Lung microvascular endothelial cell (primary cell): ENCODE measurements at regions not wholly inside any gene's neighbourhood (a gene's known extent, or its start where the extent isn't known, plus 50 kb on each side); places are given as distances from the start of the nearest gene placed in this dataset.

Experiments
- DNase-seq, 2 donors: peaks; one replicate each; pipeline versions ENCODE4 v3.0.0 to v3.0.0-alpha.2; 2010; ENCODE audit warnings: low read depth in 2 of 2

DNA sequence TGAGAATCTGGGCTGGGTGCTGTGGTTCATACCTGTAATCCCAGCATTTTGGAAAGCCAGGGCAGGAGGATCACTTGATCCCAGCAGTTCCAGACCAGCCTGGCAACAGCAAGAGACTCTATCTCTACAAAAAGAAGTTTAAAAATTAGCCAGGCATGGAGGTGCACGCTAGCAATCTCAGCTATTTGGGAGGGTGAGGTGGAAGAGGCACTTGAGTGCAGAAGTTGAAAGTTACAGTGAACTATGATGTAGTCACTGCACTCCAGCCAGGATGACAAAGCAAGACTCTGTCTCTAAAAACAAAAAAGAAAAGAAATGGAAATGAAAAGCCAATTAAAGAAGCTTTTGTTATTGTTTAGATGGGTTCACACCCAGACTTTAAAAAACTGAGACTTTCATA lies 131.6 kb upstream of the RASA1 start:
- no peak for DNase-seq

DNA sequence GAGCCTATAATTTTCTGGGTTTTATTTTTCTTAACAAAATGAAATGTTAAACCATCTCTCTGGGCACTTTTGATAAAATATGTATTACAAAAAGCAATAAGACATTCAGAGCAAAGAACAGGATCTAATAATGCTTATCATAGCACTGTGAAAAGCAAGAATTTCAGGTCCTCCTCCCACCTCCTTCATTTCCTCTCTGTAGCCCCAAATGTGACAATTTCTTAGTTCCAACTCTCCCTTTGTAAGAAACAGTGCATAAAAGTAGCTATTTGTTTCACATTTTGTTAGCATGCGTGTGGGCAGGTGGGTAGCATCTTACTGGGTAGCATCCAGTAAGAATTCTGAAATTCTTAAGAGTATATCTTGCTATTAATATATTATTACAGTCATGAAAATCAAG lies 130.9 kb upstream of the RASA1 start:
- no peak for DNase-seq

DNA sequence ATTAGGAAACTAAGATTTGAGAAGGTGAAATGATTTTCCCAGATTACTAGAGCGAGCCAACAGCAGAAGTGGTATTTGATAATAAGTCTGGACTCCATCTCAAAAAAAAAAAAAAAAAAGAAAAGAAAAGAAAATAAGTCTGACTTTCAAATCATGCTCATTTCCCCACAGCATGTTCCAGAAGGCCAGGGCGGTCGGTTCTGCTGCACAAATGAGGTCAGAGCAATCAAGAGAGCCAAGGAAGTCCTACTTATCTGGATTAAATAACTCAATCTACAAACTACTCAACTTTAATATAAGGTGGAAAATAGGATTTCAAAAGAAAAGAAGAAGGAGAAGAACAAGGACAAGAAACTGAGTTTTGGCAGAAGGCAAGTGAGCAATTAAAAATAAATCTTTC lies 130.4 kb upstream of the RASA1 start:
- no peak for DNase-seq

DNA sequence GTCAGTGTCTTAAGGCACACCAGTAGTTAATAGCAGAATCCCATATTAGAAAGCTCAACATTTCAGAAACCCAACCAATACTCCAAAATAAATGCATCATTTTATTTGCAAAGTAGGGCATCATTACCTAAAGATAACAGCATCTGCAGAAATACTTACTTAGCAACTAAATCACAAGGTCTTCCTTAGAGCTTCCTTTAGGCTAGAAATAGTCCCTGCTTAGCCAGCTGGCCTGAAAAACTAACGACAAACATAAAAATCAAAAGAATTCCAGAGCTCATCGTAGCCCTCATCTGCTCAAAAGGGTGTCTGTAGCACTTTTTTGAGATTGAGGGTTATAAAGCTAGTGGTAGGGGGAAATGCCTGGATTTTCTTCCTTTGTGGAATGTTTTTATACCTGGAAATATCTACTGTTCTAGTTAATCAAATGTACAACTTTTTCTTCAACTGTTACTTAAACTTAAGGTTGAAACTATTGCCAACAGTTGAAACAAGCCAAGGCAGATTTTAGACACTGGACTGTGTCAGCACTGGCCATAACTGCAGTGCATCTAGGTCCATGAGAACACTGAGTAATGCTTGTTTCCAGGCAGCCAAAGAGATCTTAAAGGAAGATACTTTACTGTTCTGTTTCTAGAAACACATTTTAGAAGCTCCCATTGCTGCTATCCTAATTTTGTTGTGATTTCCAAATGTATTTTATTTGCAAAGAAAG lies 129.4 kb upstream of the RASA1 start:
- no peak for DNase-seq

DNA sequence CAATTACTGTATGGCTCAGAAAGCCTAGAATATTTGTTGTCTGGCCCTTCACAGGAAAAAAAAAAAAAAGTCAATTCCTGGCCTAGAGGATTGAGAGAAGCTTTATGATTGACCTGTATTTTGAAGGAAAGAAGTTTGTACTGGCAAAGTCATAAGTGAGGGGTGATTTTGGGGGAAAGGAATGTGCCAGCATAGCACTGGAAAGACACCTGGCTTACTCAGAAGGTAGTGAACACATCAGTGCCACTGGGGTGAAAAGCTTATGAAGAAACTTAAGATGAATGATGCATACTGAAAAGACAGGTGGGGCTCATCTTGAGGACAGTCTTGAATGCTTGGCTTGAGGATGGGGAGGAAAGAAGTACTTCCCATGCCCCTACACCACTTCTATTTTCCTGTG lies 127.9 kb upstream of the RASA1 start:
- no peak for DNase-seq

DNA sequence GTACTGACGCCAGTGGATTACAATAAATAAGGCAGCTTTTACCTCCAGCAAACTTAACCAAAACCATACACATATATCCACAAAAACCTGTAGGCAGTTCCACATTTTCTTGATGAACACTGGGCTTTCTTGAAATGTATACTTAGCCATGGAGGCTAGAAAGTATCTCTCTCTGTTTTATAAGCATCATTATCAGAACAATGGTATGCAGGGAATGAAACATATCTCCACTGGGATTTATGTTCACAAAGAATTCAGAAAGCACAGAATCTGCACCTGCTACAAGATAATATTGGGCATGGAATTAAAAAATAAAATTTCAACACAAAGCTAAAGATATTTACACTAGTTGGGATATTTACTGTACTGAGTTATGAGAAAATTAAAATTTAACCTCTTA lies 126.1 kb upstream of the RASA1 start:
- no peak for DNase-seq

DNA sequence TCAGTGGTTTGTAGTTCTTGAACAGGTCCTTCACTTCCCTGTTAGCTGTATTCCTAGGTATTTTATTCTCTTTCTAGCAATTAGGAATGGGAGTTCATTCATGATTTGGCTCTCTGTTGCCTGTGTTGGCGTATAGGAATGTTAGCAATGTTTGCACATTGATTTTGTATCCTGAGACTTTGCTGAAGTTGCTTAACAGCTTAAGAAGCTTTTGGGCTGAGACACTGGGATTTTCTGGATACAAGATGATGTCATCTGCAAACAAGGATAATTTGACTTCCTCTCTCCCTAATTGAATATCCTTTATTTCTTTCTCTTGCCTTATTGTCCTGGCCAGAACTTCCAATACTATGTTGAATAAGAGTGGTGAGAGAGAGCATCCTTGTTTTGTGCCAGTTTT lies 121.8 kb upstream of the RASA1 start:
- peak in 1 of 2 donors; percentile 45 for DNase-seq

DNA sequence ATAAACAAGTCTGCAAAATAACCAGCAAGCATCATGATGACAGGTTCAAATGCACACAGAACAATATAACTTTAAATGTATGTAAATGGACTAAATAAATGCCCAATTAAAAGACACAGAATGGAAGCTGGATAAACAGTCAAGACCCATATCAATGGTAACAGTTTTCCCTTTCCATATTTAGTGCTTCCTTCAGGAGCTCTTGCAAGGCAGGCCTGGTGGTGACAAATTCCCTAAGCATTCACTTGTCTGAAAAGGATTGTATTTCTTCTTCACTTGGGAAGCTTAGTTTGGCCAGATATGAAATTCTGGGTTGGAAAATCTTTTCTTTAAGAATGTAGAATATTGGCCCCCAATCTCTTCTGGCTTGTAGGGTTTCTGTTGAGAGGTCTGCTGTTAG lies 120.2 kb upstream of the RASA1 start:
- DNase-seq, result no peak

DNA sequence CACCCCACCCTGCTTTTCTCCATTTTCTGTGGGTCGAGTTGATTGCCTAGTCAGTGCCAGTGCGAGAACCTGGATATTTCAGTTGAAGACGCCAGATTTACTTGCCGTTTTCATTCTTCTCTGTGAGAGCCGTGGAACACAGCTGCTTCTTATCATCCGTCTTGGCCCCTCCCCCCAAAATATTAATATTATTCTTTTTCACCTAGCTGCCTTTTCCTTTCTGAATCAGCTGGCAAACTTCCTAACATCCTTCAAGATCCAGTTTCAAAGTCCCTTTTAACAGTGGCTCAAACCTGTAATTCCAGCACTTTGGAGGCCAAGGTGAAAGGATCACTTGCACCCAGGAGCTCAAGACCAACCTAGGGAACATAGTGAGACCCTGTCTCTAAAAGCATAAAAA lies 117.1 kb upstream of the RASA1 start:
- no peak for DNase-seq

DNA sequence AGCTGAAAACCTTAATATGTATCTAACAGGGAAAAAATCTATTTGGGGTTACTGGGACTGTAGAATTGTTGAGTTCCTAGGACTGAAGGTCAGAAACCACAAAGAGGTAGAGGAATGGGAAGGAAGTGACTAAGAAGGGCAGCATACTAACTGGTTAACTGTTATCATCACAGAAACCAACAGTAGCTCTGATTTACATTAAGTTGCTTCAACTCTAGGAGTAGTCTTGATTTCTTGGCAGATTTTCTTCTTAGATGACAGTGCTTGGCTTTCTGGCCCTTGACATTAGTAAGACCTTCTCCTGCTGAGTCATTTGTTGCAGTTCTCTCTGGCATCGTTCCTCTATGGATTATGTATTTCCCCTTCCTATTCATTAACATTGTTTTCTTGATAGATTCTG lies 116.1 kb upstream of the RASA1 start:
- DNase-seq, result peak; percentile 23 to 95

DNA sequence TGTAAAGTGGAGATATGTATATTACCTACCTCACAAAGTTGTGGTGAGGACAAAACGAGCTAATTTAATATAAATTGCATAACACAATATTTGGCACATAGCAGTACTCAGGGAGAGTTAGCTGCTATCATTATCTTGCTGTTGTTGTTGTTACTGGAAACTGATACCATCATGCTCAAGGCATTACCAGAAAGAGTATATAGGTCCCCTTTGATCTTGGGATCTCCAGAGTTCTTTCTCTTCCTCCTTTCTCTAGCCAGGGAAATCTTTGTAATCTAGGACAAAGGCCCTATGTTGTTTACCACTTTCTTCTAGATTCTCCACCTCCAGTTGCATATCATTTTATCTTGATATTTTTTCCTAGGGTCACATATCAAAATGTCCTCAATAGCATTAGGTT lies 114.8 kb upstream of the RASA1 start:
- no peak for DNase-seq

DNA sequence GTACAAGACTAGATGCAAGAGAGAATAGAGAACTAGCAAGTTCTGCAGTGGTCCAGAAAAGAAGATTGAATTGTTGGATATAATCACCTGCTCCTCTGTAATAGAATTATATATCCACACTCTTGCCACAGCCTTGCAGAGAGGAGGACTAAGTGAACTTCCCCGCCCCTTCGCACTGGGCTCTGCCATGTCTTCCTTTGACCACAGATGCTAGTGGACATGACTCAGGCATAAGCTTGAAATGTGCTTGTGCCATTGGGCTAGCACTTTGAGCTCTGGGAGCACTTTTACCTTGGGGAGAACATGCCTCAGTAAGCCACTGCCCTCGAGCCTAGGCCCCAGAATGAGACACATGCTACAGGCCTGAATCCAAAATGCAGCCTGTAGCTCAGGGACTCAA lies 113.5 kb upstream of the RASA1 start:
- no peak for DNase-seq

DNA sequence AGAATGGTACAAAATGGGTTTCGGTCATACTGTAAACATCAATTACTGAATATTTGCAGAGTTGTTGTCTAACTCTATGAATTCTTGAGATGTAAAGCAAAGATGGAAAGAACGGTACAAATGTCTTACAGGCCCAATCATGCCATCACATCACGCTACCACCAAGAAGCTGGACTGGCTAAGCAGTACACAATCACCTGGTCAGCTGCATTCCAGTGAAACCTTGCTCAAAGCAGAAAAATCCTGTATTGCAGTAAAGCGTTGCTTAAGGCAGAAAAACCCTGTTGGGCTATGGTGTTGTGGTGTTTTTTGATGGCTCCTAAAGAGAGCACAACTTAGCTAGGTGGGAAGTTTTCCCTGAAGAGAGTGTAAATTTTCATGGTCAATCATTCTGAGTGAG lies 112.6 kb upstream of the RASA1 start:
- DNase-seq, result no peak

DNA sequence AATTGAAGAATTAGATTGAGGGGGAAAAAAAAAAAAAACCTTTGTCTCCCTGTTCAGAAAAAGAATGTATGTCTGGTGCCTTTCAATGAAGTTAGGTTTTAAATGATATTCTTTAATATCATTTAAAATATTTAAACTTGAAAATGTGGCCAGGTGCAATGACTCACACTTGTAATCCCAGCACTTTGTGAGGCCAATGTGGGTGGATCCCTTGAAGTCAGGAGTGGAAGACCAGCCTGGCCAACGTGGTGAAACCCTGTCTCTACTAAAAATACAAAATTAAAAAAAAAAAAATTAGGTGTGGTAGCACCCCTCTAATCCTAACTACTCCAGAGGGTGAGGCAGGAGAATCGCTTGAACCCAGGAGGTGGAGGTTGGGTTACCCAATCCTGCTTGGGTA lies 111.1 kb upstream of the RASA1 start:
- no peak for DNase-seq

DNA sequence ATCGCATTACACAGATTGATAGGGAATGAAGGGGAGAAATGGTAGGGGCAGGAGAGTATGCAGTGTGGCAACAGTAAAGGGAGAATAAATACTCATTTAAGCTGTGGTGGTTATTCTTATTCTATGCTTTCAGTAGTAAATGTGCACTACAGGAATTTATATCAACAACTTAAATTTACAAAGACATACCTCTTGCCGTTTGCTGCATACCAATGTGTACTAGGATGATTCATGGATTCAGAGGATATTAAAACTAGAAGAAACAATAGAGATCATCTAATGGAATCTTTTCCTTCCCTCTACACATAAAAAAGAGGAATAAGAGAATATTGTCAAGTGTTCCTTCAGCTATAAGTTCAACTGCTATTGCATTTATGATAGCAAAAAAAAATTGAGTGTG lies 103.3 kb upstream of the RASA1 start:
- DNase-seq, result peak in 1 of 2 donors; percentile 17

DNA sequence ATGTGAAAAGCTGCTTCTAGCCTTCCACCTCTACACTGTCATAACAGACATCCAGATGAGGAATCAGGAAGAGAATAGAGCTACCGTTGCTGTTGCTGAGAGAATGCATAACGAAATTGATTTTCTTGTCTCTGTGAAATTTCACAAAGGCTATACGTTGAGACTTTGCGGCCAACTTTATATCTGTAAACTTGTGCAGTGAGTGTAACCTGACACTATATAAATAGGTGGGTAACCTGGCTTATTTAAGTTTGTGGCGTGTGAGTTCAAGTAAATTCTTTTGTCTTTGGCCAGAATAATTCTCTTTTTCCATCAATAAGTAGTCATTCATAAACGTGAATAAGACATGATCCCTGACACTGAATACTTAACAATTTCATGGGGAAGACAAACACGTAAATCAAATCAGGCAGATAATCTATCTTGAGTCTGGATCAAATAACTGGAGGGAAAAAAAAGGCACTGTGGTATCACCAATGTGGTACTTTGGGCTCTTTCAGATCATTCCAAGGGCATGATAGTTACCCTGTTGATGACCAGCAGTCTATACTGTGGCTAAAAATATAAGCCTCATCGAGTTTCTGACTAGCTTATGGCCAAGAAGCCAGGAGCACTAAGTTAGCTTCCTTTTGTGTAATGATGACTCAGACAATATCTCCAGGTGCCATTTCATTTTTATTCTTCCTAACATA lies 98.2 kb upstream of the RASA1 start:
- peak in 1 of 2 donors; percentile 48 for DNase-seq

DNA sequence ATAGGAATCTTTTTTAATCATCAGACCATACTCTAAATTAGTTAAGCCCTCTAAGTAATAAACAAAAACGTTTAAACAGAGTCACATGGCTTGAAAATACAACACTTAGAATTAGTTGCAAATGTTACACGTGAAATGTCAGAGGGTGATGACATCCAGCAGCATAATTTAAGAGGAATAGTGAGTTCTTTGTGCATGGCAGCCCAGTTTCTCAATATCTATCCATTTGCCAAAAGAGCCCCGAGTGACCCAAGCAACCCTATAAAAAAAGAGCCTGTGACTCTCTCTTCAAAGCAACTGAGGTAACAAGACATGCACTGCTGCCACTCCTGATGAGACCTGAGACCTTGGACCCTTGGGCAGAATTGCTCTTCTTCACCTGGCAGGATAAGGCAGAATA lies 96.9 kb upstream of the RASA1 start:
- DNase-seq, result no peak

DNA sequence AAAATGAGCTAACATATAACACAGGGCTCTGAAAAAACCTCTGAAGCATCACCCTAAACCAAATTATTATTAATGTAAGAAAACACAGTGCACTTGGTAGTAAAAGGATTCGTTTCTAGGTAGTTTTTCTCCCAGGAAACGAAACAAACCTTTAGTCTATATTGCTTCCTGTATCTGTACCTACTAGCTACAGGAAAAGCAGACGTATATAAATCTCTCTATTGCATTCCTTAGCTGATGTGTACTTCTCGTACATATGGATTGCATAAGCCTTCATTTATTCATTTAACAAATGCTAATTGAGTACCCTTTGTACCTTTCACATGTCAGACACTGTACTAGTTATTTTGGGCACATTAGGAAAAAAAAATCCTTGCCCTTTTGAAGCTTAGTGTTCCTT lies 85.0 kb upstream of the RASA1 start:
- DNase-seq, result no peak

DNA sequence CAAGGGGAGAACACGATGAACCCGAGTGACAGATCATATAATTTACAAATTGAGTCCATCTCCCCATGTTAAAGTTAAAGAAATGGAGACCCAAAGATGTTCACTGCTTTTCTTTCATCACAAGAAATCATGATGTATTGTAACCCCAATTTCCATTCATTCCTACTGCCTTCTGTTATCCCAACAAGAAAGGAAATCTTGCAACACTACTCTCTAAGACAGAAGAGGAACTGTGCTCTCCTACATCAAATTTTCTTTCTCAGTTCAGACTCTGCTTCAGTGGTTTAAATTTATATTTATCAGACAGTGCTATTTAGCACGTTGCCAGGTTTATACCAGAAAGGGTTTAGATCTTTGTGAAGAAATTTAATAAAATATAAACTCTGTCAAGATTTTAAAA lies 83.8 kb upstream of the RASA1 start:
- no peak for DNase-seq

DNA sequence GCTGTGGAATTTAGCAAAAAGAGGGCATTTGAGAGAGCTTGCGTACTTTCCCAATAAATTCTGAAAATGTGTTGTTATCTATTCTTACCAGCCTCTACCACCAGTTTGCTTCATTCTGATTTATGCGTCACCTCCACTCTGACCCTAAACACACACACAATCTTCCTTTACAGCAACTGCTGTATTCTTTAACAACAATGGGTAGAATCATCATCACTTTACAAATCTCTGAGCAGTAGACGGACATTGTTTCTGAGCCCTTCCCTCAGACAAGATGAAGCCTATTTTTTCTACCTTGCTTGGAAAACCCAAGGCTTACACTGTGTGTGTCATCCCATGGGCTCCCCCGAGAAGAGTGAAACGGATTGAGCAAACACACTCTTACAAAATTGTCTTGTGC lies 83.1 kb upstream of the RASA1 start:
- no peak for DNase-seq

DNA sequence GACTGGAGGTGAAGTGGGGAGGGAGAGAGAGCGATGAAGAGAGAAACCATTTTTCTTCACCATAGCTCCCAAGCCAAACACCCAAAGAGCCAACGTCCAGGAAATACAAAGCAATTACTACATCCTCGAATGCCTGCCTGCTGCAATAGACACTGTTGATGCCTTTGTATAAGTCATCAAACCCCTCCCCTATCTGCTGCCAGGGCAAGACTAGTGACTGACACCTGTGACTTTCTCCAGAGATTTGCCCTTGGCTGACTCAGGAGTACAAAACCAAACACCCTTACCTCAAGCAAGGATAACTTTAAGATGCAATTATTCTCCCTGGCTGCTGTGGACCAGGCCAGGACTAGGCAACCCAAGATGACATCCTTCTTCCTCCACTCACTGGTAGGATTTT lies 81.8 kb upstream of the RASA1 start:
- DNase-seq, result peak; percentile 20 to 41

DNA sequence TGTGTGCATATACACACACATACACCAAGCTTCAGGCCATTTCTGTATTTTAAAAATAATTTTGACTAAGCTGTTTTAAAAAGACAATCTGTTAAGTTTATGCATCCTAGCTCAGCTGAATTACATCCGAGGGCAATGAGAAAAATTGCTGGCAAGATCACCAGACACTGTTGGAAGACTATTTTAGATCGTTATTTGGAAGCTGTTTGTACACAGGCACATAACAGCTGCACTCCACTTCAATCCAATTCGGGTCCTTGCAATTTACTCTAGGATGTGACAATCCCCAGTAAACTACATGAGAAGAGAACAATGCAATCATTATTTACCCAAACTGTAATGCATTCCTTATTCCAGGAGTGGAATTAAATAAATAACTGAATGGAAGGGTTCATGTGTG lies 79.3 kb upstream of the RASA1 start:
- no peak for DNase-seq

DNA sequence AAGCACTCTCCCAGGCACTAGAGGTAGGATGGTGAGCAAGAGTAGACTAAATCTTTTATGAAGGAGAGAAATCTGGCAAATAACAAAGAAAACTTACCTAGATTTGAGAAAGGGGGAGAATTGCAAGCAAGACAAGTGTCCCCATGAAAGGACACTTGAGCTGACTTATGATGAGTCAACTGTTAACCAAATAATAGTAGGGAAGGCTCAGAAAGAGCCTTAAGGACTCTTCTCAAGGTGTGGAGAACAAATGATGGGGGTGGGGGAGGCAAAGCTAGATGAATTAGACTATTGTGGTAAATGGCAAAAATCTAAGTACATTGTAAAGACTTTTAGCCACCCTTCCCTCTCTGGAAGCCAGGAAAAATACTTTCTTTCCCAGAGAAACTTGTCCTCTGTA lies 77.6 kb upstream of the RASA1 start:
- no peak for DNase-seq

DNA sequence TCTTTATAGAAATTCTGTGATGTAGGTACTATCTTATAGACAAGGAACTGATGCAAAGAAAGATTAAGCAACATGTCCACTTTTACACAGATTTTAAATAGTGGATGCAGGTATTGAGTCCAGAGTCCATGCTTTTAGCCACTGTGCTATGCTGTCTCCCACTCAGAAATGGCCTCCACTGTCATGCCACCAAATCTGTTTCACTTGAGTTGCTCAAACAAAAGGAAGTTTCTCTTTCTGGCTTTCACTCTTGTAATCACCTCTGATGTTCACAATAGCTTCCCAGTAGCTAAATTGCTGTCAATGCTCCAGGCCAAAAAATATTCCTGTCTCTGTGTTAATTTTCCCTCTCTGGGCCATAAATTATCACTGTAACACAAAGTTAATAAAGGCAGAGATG lies 77.0 kb upstream of the RASA1 start:
- DNase-seq, result no peak
